ENCODE measurements at regions not wholly inside any gene's neighbourhood (a gene's known extent, or its start where the extent isn't known, plus 50 kb on each side); places are given as distances from the start of the nearest gene placed in this dataset.

- TF ChIP-seq POLR2A (IDR thresholded peaks at IDR 0.05), result no peak
- TF ChIP-seq, protein P1, sequence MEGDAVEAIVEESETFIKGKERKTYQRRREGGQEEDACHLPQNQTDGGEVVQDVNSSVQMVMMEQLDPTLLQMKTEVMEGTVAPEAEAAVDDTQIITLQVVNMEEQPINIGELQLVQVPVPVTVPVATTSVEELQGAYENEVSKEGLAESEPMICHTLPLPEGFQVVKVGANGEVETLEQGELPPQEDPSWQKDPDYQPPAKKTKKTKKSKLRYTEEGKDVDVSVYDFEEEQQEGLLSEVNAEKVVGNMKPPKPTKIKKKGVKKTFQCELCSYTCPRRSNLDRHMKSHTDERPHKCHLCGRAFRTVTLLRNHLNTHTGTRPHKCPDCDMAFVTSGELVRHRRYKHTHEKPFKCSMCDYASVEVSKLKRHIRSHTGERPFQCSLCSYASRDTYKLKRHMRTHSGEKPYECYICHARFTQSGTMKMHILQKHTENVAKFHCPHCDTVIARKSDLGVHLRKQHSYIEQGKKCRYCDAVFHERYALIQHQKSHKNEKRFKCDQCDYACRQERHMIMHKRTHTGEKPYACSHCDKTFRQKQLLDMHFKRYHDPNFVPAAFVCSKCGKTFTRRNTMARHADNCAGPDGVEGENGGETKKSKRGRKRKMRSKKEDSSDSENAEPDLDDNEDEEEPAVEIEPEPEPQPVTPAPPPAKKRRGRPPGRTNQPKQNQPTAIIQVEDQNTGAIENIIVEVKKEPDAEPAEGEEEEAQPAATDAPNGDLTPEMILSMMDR (IDR thresholded peaks at IDR 0.05), result no peak
Observed at GRCh38 chr18:27855486-27855885, 321.4 kb downstream of the CDH2 start.

Data from lower leg skin (tissue), 3 donors.